Gastrocnemius medialis (tissue), 4 donors: ENCODE measurements at regions not wholly inside any gene's neighbourhood (a gene's known extent, or its start where the extent isn't known, plus 50 kb on each side); places are given as distances from the start of the nearest gene placed in this dataset.

Source experiments
- ATAC-seq, 2 donors: fragments of 150-250 bp; one replicate each; pipeline ENCODE4 v1.9.1; 2016
- DNase-seq, 2 donors: peaks; one replicate each; pipeline ENCODE4 v3.0.0-alpha.2; 2019
- H3K27ac ChIP-seq, 4 donors: fragments of 200-600 bp; sonication (generic); 1 replicate in 1 of 4; 2 replicates in 3 of 4; pipeline ENCODE4 v1.5.1; 2016 to 2018; ENCODE audit warnings: mild to moderate bottlenecking in 2 of 4, moderate library complexity in 1 of 4
- H3K27me3 ChIP-seq, 3 donors: fragments of 200-600 bp; sonication (generic) in 2 of 3; 1 replicate in 1 of 3; 2 replicates in 2 of 3; pipeline versions ENCODE4 v1.5.1 to v1.6.0; 2016 to 2019; ENCODE audit warnings: mild to moderate bottlenecking in 1 of 3, moderate library complexity in 1 of 3
- H3K36me3 ChIP-seq, 2 donors: fragments of 200-600 bp; sonication (generic) in 1 of 2; one replicate each; pipeline ENCODE4 v1.5.1; 2017 to 2018
- H3K4me1 ChIP-seq, 2 donors: fragments of 200-600 bp; sonication (generic) in 1 of 2; one replicate each; pipeline ENCODE4 v1.5.1; 2016 to 2017; ENCODE audit warnings: mild to moderate bottlenecking in 2 of 2
- H3K4me3 ChIP-seq, 4 donors: fragments of 200-600 bp; sonication (generic) in 3 of 4; 1 replicate in 1 of 4; 2 replicates in 3 of 4; pipeline ENCODE4 v1.5.1; 2016 to 2019; ENCODE audit warnings: mild to moderate bottlenecking in 2 of 4
- H3K9me3 ChIP-seq, 3 donors: fragments of 200-600 bp; sonication (generic) in 2 of 3; 1 replicate in 1 of 3; 2 replicates in 2 of 3; pipeline ENCODE4 v1.5.1; 2016 to 2019
- CTCF ChIP-seq, 5 experiments: fragments of 450-650 bp in 3 of 5; fragments of 200-600 bp in 2 of 5; sonication (generic) in 2 of 5; IDR thresholded peaks in 4 of 5; conservative IDR thresholded peaks in 1 of 5; 1 replicate in 4 of 5; 2 replicates in 1 of 5; pipeline ENCODE4 v1.5.1; 2016 to 2019; ENCODE audit warnings: antibody characterized with exemption in 5 of 5, mild to moderate bottlenecking in 3 of 5, moderate library complexity in 3 of 5
- POLR2A ChIP-seq, 2 donors: fragments of 450-650 bp; IDR thresholded peaks; one replicate each; pipeline ENCODE4 v1.6.1; 2017; ENCODE audit warnings: antibody characterized with exemption in 2 of 2, mild to moderate bottlenecking in 2 of 2, moderate library complexity in 2 of 2
- in situ Hi-C, 4 donors: fragments of 200-750 bp; cut with MboI; loops; one replicate each; pipeline versions ENCODE4 v1.15.0 to v1.8.0; 2017; ENCODE audit warnings: low sequenced_read_pairs in 4 of 4
- intact Hi-C: fragments of 100-400 bp; cut with DNase I; formaldehyde crosslinking; loops from one replicate; pipeline ENCODE4 v1.15.1; 2023; ENCODE audit warnings: low total_unique reads

GRCh38 chr12:54700301-54700700, 52.1 kb upstream of the DCD start:
- Histone ChIP-seq H3K4me3 (no peak overlapping the region), H3K27ac (no peak overlapping the region), H3K27me3 (no peaks in the 10 kb centered on the region), H3K36me3 (no peaks in the 10 kb centered on the region), H3K4me1 (no peaks in the 10 kb centered on the region), H3K9me3 (no peaks in the 10 kb centered on the region)
- ATAC-seq (no peak), DNase-seq (no peak)
- no peak for TF ChIP-seq CTCF (IDR thresholded peaks at IDR 0.05 in 4 of 5, conservative IDR thresholded peaks at IDR 0.05 in 1 of 5)
- no peak for TF ChIP-seq POLR2A (IDR thresholded peaks at IDR 0.05)
- intact Hi-C loops (no loop called here), in situ Hi-C loops (no loop called here)
